Epithelial cell of esophagus (primary cell): ENCODE measurements at regions not wholly inside any gene's neighbourhood (a gene's known extent, or its start where the extent isn't known, plus 50 kb on each side); places are given as distances from the start of the nearest gene placed in this dataset.
"Not testable (repeated sequence)": the region's sequence is repeated elsewhere in the genome, so short reads cannot be mapped to it uniquely, and the experiment has no call there.

Experiments used
- DNase-seq: peaks from one replicate; pipeline ENCODE4 v3.0.0; 2010; ENCODE audit warnings: low read depth
- H3K4me3 ChIP-seq: 2 replicates; pipeline ENCODE4 v1.5.1; 2011; ENCODE audit warnings: mild to moderate bottlenecking, low read length, control low read depth
- CTCF ChIP-seq: IDR thresholded peaks from 2 replicates; pipeline ENCODE4 v1.5.1; 2011; ENCODE audit warnings: low read depth, mild to moderate bottlenecking, low read length, control low read depth, inconsistent platforms; ENCODE audit not compliant: insufficient read depth; ENCODE audit errors: missing control alignments

- TF ChIP-seq CTCF: no peak
- H3K4me3 ChIP-seq: no peak overlapping the region
- DNase-seq: no peak
These were observed 120.0 kb upstream of the ZNF536 start for GRCh38 chr19:30252214-30252613.

DNA sequence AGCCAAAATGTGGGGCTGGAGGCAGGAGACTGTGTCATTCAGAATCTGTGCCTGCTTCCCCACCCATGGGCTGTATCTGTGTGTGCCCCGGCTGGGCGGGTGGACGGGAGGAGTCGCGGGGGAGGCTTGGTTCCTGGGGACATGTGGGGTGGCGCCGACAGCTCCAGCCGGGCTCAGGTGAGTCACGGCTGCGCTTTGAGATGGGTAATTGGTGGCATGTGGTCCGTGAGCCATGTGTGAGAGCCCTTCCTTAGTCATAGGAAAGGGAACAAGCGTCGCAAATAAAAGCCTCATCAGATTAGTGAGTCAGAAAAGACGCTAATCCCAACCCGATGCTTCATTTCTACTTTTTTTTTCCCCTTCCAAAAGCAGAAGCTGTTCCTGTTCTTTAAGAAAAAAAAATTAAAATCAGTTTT, 118.6 kb upstream of the ZNF536 start:
- no peak for TF ChIP-seq CTCF
- H3K4me3 ChIP-seq: no peak overlapping the region
- DNase-seq: no peak

DNA sequence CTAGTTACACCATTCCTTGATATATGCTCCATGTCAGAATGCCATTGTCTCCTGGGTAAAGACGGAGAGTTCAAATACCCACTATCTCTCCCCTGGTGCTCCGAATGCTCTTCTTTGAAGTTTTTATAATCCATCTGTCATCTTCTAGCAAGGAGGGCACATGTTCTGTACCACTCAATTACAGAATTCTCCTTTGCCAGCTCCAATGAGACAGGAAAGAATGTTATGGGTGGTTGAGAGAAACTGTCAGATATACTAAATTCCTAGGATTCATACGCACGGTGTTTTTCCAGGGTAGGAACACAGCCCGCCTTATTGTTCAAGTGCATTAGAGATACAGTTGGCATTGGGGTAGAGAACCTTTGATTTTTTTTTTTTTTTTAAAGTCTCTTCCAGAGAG, 118.0 kb upstream of the ZNF536 start:
- no peak for TF ChIP-seq CTCF
- H3K4me3 ChIP-seq: no peak overlapping the region
- DNase-seq: no peak

DNA sequence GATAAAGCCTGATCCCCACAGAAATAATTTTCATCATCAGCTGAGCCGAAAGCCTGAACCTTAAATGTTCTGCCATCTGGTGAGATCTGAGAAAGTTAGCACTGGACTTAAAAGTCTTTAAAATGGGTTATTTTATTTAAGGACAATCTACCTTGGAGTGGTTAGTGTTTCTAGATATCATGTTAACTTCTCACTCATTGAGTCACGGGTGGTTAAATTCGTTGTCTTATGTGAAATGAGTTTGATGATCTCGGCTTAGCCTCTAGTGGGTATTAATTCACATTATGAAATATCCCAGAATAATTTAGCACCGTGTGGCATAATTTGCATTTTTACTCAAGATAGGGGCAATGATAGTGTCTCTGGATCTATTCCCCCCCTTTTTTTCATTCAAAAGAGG, 117.4 kb upstream of the ZNF536 start:
- no peak for TF ChIP-seq CTCF
- H3K4me3 ChIP-seq: no peak overlapping the region
- no peak for DNase-seq

DNA sequence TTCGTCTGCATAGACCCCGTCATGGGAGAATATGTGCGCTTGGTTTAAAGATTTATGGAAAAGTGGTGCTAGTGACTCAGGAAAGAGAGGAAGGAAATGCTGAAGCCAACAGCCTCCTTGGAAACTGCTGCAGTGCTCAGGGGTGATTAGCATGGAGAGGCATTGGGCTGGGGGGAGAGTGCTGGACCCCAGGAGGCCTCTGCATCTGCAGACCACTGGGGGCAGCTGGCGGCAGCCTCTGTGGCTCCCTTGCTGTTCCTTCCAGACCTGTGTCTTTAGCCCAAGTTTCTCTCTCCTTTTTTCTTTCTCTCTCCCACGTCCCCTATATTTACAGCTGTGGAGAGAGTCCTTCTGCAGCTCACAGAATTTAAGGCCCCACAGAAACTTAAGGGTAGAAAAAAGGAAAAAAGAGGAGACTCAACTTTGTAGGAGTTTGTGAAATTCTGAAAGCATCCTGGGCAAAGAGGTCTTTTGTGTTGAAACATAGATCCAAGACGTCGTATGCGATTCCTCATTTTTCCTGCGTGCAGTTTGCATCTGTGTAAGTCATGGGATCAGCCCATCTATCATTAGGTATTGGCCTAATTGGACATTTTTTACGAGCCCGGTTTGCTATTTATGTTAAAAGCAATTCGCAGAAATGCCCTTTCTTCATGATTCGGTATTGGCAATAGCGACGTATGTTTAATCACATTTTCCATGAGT, 116.2 kb upstream of the ZNF536 start:
- TF ChIP-seq CTCF: no peak
- H3K4me3 ChIP-seq: no peak overlapping the region
- no peak for DNase-seq

GRCh38 chr19:30256496-30256850, 115.7 kb upstream of the ZNF536 start:
- no peak for TF ChIP-seq CTCF
- H3K4me3 ChIP-seq: no peak overlapping the region
- DNase-seq: no peak

DNA sequence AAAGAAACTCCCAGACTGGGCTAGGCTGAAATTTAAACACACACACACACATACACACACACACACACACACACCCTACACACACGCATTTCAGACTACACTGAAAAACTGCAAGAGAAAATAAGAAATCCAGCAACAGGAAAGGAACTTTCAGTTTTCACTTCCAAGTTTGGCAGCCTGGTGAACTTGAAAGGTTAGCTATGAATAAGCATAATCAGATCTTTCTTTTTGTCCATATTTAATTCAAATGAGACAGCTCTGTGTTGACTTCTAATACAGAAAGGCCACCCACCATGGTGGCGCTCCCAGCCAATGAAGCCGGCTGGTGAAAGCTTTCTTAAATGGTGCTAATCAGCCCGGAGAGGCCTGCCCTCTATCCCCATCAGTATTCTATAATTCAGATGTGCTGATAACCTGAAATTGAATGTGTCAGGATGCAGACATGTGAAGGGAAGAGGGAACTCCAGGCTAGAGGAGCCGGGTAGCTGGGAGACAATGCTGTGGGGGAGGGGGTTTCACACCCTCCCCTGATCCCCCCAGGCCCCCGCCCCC, 108.3 kb upstream of the ZNF536 start:
- no peak for TF ChIP-seq CTCF
- no peak for DNase-seq
- H3K4me3 ChIP-seq: no peak overlapping the region

GRCh38 chr19:30265918-30266317, 106.3 kb upstream of the ZNF536 start:
- DNase-seq, H3K4me3 ChIP-seq: not testable (repeated sequence)
